GM12864 (cell line): ENCODE measurements at regions not wholly inside any gene's neighbourhood (a gene's known extent, or its start where the extent isn't known, plus 50 kb on each side); places are given as distances from the start of the nearest gene placed in this dataset.

Experiments
- DNase-seq: peaks from one replicate; pipeline ENCODE4 v3.0.0-alpha.2; 2011; ENCODE audit warnings: low read depth
- H3K4me3 ChIP-seq: 2 replicates; pipeline ENCODE4 v1.5.1; 2011; ENCODE audit warnings: mild to moderate bottlenecking, low read depth, low read length, control low read depth
- CTCF ChIP-seq: IDR thresholded peaks from 2 replicates; pipeline ENCODE4 v1.5.1; 2011; ENCODE audit warnings: low read depth, mild to moderate bottlenecking, moderate library complexity, low read length, control low read depth, inconsistent platforms; ENCODE audit errors: missing control alignments

GRCh38 chr2:188138313-188138712 lies 153.4 kb upstream of the GULP1 start:
- no peak for DNase-seq
- TF ChIP-seq CTCF, result no peak
- H3K4me3 ChIP-seq, result no peak overlapping the region

GRCh38 chr2:188142088-188142487 lies 149.6 kb upstream of the GULP1 start:
- DNase-seq, result no peak
- H3K4me3 ChIP-seq, result no peak overlapping the region
- no peak for TF ChIP-seq CTCF

- no peak for DNase-seq
- no peak overlapping the region for H3K4me3 ChIP-seq
- no peak for TF ChIP-seq CTCF
Measured at GRCh38 chr2:188142636-188143295, 148.9 kb upstream of the GULP1 start.

GRCh38 chr2:188145885-188146284 lies 145.8 kb upstream of the GULP1 start:
- no peak for DNase-seq
- no peak overlapping the region for H3K4me3 ChIP-seq
- TF ChIP-seq CTCF, result no peak

GRCh38 chr2:188146888-188147287 lies 144.8 kb upstream of the GULP1 start:
- no peak overlapping the region for H3K4me3 ChIP-seq
- no peak for DNase-seq
- no peak for TF ChIP-seq CTCF

GRCh38 chr2:188151670-188152069 lies 140.0 kb upstream of the GULP1 start:
- no peak for DNase-seq
- no peak overlapping the region for H3K4me3 ChIP-seq
- no peak for TF ChIP-seq CTCF
